Mesothelial cell of epicardium (in vitro differentiated cells): ENCODE measurements at regions not wholly inside any gene's neighbourhood (a gene's known extent, or its start where the extent isn't known, plus 50 kb on each side); places are given as distances from the start of the nearest gene placed in this dataset.

Experiments used
- DNase-seq, 2 experiments: peaks; one replicate each; pipeline ENCODE4 v3.0.0; 2021; ENCODE audit warnings: low spot score in 2 of 2; ENCODE audit not compliant: unreplicated experiment in 2 of 2
- H3K27ac Mint-ChIP-seq: 2 replicates; pipeline ENCODE4 v1.8.0; 2021; ENCODE audit warnings: mixed read lengths
- H3K27me3 Mint-ChIP-seq: 2 replicates; pipeline ENCODE4 v1.8.0; 2021; ENCODE audit warnings: low read depth, mixed read lengths
- H3K36me3 Mint-ChIP-seq: 2 replicates; pipeline ENCODE4 v1.8.0; 2021; ENCODE audit warnings: mixed read lengths
- H3K4me1 Mint-ChIP-seq: 2 replicates; pipeline ENCODE4 v1.8.0; 2021; ENCODE audit warnings: mixed read lengths
- H3K4me3 Mint-ChIP-seq: 2 replicates; pipeline ENCODE4 v1.8.0; 2021; ENCODE audit warnings: mild to moderate bottlenecking, moderate library complexity, mixed read lengths
- H3K9me3 Mint-ChIP-seq: 2 replicates; pipeline ENCODE4 v1.8.0; 2021; ENCODE audit warnings: mixed read lengths
- CTCF ChIP-seq: fragments of 200-600 bp; sonication (generic); IDR thresholded peaks from one replicate; pipeline ENCODE4 v1.5.0; 2021; ENCODE audit warnings: antibody characterized with exemption; ENCODE audit not compliant: unreplicated experiment

DNA sequence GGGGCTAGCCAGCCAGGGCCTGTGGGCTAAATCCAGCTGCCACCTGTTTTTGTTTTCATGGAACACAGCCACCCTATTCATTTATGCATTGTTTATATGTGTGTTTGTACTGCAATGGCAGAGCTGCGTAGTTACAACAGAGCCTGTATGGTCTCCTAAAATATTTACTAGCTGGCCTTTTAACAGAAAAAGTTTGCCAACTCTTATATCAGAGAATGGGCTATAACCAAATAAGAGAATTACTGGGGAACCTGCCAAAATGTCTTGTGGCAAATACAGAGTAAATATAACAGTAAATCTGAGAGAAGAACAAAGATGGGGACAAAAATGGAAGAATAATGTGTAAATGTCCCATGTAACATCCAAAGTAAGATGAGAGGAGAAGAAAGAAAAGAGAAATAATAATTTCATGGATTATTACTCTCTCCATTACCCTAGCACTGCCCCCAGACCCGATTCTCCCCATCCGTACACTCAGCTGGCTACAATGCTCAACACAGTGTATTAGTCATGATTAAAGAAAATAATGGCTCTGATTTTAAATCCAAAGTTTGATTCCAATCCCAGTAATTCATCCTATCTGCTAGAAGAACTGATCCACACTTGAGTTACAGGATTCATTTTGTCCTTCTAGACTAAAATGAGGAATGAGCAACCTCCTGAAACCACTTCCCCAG, 249.3 kb downstream of the LRATD1 start:
- no peak for DNase-seq
- H3K4me1 Mint-ChIP-seq, result no peaks in the 10 kb centered on the region
- no peak for TF ChIP-seq CTCF
- no peak overlapping the region for H3K4me3 Mint-ChIP-seq
- no peaks in the 10 kb centered on the region for H3K36me3 Mint-ChIP-seq
- no peak overlapping the region for H3K27ac Mint-ChIP-seq
- H3K27me3 Mint-ChIP-seq, result peaks cover 10% of the 10 kb centered on the region
- no peaks in the 10 kb centered on the region for H3K9me3 Mint-ChIP-seq

DNA sequence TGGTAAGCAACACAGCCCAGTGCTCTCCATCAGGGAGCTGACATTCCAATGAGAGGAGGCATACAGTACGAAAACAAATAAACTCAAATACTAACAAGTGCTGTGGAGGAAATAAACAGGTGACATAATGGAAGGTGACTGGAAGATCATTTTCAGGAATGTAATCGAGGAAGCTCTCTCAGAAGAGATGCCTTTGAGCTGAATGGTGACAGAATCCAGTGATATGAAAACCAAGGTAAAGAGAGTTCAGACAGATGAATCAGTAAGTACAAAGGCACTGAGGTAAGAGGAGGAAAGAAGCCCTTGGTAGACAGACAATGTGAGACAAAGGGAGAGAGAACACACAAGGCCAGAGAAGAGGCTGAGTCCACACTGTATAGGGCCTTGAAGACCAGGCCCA, 252.1 kb downstream of the LRATD1 start:
- Mint-ChIP-seq H3K4me1 (no peaks in the 10 kb centered on the region), H3K9me3 (no peaks in the 10 kb centered on the region), H3K4me3 (no peak overlapping the region), H3K27ac (no peak overlapping the region), H3K27me3 (peaks cover 10% of the 10 kb centered on the region), H3K36me3 (no peaks in the 10 kb centered on the region)
- no peak for TF ChIP-seq CTCF
- DNase-seq, result no peak

- no peak overlapping the region for H3K27ac Mint-ChIP-seq
Measured at GRCh38 chr2:14891546-14891945, 259.0 kb downstream of the LRATD1 start.

DNA sequence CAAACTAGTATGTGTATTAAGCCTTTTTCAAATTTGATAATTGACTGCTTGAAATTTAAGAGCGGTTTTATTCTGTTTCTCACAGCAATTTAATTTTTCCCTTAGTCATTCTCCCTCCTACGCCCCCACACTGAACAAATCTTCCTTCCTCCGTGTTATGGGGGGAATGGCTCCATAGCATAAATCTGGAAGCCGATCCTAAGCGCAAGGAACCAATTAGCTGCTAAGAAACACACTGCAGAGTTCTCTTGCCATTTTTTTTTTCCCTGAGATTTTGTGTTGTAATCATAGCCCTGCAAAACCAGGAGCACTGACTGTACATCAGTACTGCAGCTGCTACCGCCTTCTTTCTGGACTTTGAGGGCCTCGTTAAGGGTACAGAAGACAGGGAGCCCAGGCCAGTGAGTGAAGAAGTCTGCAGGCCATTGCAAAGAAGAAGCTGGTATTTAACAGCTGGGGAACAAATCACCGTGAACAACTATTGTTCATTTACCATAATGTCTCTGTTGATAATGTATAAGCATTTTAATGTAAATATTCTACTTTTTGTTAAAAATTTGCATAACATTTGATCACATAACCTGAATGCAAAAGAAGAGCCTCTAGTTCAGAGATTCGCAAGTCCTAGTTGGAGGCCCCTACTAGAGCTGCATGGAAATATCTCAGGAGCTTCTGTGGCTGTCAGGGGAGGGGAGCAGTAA, 264.0 kb downstream of the LRATD1 start:
- no peak overlapping the region for H3K4me3 Mint-ChIP-seq
- no peak overlapping the region for H3K27ac Mint-ChIP-seq

More at GRCh38 chr2:14891546-14891945, 259.0 kb downstream of the LRATD1 start:
- H3K27me3 Mint-ChIP-seq, result no peaks in the 10 kb centered on the region
- H3K4me1 Mint-ChIP-seq, result no peaks in the 10 kb centered on the region
- no peaks in the 10 kb centered on the region for H3K36me3 Mint-ChIP-seq
- no peak overlapping the region for H3K4me3 Mint-ChIP-seq
- H3K9me3 Mint-ChIP-seq, result peaks cover 12% of the 10 kb centered on the region
- no peak for TF ChIP-seq CTCF
- no peak for DNase-seq

GRCh38 chr2:14899621-14900414, 267.3 kb downstream of the LRATD1 start:
- DNase-seq, result no peak
- no peaks in the 10 kb centered on the region for H3K36me3 Mint-ChIP-seq
- H3K4me1 Mint-ChIP-seq, result peaks cover 4% of the 10 kb centered on the region
- no peak for TF ChIP-seq CTCF
- H3K27me3 Mint-ChIP-seq, result peaks cover 2% of the 10 kb centered on the region
- H3K4me3 Mint-ChIP-seq, result no peak overlapping the region
- no peaks in the 10 kb centered on the region for H3K9me3 Mint-ChIP-seq
- no peak overlapping the region for H3K27ac Mint-ChIP-seq

More for the DNA sequence above, 264.0 kb downstream of the LRATD1 start:
- H3K9me3 Mint-ChIP-seq, result peaks cover 12% of the 10 kb centered on the region
- no peak for TF ChIP-seq CTCF
- H3K36me3 Mint-ChIP-seq, result no peaks in the 10 kb centered on the region
- no peak for DNase-seq
- peaks cover 2% of the 10 kb centered on the region for H3K4me1 Mint-ChIP-seq
- peaks cover 2% of the 10 kb centered on the region for H3K27me3 Mint-ChIP-seq
